Stimulated activated naive CD8-positive, alpha-beta T cell treated with anti-CD3 and anti-CD28 coated beads, Interleukin-15, Interleukin-2, amounts not matched to agents 100 ng/mL and 50 ng/mL, for 24 hours (primary cell): ENCODE measurements at regions not wholly inside any gene's neighbourhood (a gene's known extent, or its start where the extent isn't known, plus 50 kb on each side); places are given as distances from the start of the nearest gene placed in this dataset.
"Not testable (repeated sequence)": the region's sequence is repeated elsewhere in the genome, so short reads cannot be mapped to it uniquely, and the experiment has no call there.

Source experiments
- H3K27ac Mint-ChIP-seq: one replicate; pipeline ENCODE4 v1.8.0; 2021; ENCODE audit warnings: mild to moderate bottlenecking, mixed read lengths
- H3K27me3 Mint-ChIP-seq: one replicate; pipeline ENCODE4 v1.8.0; 2021; ENCODE audit warnings: mixed read lengths
- H3K36me3 Mint-ChIP-seq: one replicate; pipeline ENCODE4 v1.8.0; 2021; ENCODE audit warnings: low read depth, mixed read lengths
- H3K4me1 Mint-ChIP-seq: one replicate; pipeline ENCODE4 v1.8.0; 2021; ENCODE audit warnings: low read depth, mixed read lengths
- H3K4me3 Mint-ChIP-seq: one replicate; pipeline ENCODE4 v1.8.0; 2021; ENCODE audit warnings: mild to moderate bottlenecking, mixed read lengths
- H3K9me3 Mint-ChIP-seq: one replicate; pipeline ENCODE4 v1.8.0; 2021; ENCODE audit warnings: mixed read lengths

DNA sequence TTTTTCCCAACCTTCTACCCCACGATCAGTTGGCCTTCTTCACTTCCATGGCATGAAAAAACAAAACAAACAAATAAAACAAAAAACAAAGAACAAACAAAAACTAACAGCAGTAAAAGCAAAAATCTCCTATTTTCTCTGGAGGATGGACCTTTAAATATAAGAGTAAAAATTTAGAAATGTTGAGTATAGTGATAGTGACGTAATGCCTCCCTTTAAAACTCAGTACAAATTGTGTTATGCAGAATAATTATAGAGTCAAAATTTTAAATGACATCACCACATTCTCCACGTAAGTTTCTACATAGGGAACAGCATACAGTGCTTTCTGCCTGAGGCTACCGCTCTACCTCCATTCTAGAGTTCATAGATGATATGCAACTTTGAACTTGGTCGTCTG lies 2156.4 kb downstream of the PCDH7 start:
- H3K4me1 Mint-ChIP-seq, result no peaks in the 10 kb centered on the region
- H3K36me3 Mint-ChIP-seq, result no peaks in the 10 kb centered on the region
- no peak overlapping the region for H3K4me3 Mint-ChIP-seq
- H3K9me3 Mint-ChIP-seq, result peaks cover 11% of the 10 kb centered on the region
- H3K27me3 Mint-ChIP-seq, result no peaks in the 10 kb centered on the region
- no peak overlapping the region for H3K27ac Mint-ChIP-seq

DNA sequence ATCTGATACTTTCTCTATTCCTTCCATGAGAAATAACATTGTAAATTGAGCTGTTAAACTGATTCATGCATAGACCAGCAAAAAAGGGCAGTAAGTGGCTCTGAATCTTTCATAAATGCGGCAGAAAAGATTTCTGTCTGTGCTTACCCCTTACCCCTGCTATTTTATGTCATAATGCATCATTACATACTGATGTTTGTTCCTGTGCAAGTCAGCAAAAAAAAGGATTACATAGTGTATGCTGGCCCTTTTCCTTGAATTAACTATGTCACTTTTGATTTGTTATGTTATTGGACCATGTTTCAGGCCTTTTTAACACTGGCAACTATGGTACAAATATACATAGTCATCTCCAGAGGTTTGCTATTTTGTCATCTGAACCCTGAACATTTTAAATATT lies 2159.7 kb downstream of the PCDH7 start:
- H3K9me3 Mint-ChIP-seq, result peaks cover 5% of the 10 kb centered on the region

DNA sequence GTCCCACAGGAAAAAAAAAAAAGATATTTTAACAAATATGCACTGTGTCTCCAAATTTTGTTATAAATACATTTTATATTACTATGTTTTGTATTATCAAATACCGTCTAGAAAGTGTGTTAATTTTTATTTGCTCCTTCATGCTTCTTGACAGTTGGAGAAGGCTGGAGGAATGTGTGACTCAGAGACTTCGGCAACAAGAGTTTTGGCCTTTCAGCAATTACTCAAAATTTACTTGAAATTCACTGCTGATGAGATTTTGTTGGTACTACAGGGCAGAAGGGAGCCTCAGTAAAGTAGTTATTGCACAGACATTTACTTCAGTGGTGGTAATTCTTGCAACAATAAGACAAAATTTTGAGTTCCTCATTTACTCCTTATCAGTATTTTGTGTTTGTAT lies 2164.0 kb downstream of the PCDH7 start:
- H3K27ac Mint-ChIP-seq, result no peak overlapping the region
- H3K36me3 Mint-ChIP-seq, result no peaks in the 10 kb centered on the region
- H3K4me3 Mint-ChIP-seq, result no peak overlapping the region
- H3K27me3 Mint-ChIP-seq, result no peaks in the 10 kb centered on the region
- H3K9me3 Mint-ChIP-seq, result no peaks in the 10 kb centered on the region
- H3K4me1 Mint-ChIP-seq, result no peaks in the 10 kb centered on the region

More for the DNA sequence above, 2159.7 kb downstream of the PCDH7 start:
- Mint-ChIP-seq H3K27me3 (no peaks in the 10 kb centered on the region), H3K36me3 (no peaks in the 10 kb centered on the region), H3K4me3 (no peak overlapping the region), H3K27ac (no peak overlapping the region), H3K4me1 (no peaks in the 10 kb centered on the region)

DNA sequence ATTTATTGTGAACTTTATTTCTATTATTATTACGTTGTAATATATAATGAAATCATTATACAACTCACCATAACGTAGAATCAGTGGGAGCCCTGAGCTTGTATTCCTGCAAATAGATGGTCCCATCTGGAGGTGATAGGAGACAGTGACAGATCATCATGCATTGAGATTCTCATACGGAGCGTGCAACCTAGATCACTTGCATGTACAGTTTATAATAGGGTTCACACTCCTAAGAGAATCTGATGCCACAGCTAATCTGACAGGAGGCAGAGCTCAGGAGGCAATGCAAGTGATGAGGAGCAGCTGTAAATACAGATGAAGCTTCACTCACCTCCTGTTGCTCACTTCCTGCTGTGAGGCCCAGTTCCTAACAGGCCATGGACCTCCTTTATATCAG lies 2170.2 kb downstream of the PCDH7 start:
- Mint-ChIP-seq H3K4me3 (no peak overlapping the region), H3K9me3 (peaks cover 2% of the 10 kb centered on the region), H3K27ac (no peak overlapping the region), H3K27me3 (no peaks in the 10 kb centered on the region), H3K4me1 (no peaks in the 10 kb centered on the region), H3K36me3 (no peaks in the 10 kb centered on the region)

DNA sequence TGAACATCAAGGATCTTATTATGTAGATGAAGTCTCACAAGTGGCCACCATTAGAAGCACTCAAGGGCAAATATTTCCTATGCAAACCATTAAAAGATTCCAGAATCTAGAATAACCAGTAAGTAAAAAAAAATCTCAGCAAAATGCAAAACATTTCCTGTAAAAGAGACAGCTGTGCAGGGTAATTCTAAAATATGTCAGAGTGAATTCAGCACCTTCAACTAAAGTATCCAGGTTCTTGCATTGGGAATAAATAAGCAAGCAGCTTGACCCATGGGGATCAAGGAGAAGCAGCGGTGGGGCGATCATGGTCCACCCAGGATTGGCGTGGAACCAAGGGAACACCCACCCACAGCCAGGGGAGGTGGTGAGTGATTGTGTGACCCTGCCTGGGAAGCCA lies 2188.9 kb downstream of the PCDH7 start:
- H3K4me1 Mint-ChIP-seq, result no peaks in the 10 kb centered on the region
- H3K27me3 Mint-ChIP-seq, result no peaks in the 10 kb centered on the region
- no peak overlapping the region for H3K27ac Mint-ChIP-seq
- no peak overlapping the region for H3K4me3 Mint-ChIP-seq
- H3K36me3 Mint-ChIP-seq, result no peaks in the 10 kb centered on the region
- peaks cover 21% of the 10 kb centered on the region for H3K9me3 Mint-ChIP-seq

DNA sequence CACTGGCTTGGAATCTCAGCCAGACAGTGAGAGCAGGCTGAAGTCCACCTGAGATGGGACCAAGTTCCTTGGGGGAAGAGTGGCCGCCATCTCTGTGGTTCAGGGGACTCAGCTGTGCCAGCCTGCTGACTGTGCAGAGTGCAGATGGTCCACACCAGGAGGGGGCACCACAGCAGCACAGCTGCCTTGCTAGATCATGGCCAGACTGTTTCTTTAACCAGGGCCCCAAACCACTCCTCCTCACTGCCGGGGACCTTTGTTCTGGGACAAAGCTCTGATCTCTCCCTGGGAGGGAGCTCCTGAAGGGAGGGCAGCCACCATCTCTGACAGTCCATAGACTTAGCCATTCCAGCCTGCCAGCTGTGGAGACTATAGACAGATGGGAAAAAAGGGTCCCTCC lies 2189.6 kb downstream of the PCDH7 start:
- no peak overlapping the region for H3K27ac Mint-ChIP-seq
- H3K36me3 Mint-ChIP-seq, result no peaks in the 10 kb centered on the region
- no peaks in the 10 kb centered on the region for H3K27me3 Mint-ChIP-seq
- no peaks in the 10 kb centered on the region for H3K4me1 Mint-ChIP-seq
- no peak overlapping the region for H3K4me3 Mint-ChIP-seq
- peaks cover 19% of the 10 kb centered on the region for H3K9me3 Mint-ChIP-seq

DNA sequence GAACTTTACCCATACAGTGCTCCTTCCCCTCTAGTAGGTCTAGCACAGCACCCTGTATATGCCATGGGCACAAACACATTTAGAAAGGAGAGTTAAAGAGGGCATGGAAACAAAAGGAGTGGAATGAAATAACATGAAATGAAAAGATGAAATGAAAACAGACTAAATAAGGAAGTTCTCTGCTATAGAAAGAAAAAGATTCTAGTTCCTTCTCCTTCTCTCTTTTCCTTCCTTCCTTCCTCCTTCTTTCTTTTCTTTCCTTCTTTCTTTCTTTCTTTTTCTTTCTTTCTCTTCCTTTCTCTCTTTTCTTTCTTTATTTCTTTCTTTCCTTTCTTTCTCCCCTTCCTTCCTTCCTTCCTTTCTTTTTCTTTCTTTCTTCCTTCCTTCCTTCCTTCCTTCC lies 2197.4 kb downstream of the PCDH7 start:
- no peak overlapping the region for H3K27ac Mint-ChIP-seq
- H3K4me1 Mint-ChIP-seq, result no peaks in the 10 kb centered on the region
- no peaks in the 10 kb centered on the region for H3K27me3 Mint-ChIP-seq
- H3K36me3 Mint-ChIP-seq, result no peaks in the 10 kb centered on the region
- H3K4me3 Mint-ChIP-seq, result no peak overlapping the region
- H3K9me3 Mint-ChIP-seq, result peaks cover 8% of the 10 kb centered on the region

DNA sequence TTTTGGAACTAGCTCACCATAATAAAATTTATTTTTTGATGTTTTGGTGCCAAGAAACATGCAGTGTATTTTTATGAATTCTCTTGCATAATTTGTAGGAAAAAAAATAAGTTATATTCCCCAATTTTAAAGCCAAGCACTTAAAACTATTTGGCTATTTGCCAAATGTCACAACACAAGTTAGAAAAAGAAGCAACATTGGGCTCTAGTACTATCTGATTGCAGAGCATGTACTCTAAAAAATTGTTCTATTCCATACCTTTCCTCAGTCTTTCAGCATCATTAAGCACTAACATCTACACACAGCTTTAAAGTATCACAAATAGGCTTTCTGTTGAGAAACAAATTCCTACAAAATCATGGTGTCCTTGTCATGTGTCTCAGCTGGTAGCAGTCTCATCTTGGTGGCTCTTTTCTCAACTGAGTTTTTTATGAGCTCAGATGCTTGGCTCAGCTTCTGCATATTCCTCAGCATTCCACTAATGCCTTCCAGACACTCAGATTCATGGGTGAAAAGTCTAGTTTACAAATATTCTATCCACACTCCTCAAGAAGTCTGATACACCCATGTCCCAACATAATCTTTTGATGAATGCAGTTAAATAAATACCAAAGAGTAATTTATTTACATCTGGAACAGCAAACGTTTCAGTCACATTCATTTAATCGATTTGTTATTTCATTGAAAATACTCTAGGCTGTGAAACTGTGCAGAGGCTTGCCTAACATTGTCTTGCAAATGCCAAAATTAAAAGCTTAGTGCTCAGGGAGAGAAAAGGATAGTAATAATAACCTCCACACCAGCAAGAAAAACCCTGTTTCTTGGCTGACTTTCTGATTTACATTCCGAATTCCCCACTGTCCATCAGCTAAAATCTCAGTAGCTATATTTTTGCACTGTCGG lies 2209.9 kb downstream of the PCDH7 start:
- Mint-ChIP-seq H3K27ac (no peak overlapping the region), H3K4me1 (no peaks in the 10 kb centered on the region), H3K27me3 (no peaks in the 10 kb centered on the region), H3K4me3 (no peak overlapping the region), H3K9me3 (peaks cover 7% of the 10 kb centered on the region), H3K36me3 (no peaks in the 10 kb centered on the region)

DNA sequence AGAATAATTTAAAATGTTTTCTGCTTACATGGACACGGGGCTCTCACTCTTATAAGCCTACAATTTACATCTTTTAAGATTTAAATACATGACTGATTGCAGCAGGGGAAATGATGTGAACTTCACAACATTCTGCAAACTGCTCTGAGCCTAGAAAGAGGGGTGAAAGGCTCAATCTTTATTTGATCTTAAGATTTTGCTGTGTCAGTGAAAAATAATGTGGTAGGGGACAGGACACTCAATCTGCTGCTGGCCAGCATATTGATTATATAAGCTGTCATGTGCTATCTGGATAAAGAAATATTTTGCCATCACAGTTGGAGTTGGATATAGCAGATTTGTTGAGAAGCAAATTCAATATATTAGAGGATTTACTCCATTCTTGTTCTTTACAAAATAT lies 2210.5 kb downstream of the PCDH7 start:
- peaks cover 10% of the 10 kb centered on the region for H3K9me3 Mint-ChIP-seq
- H3K36me3 Mint-ChIP-seq, result no peaks in the 10 kb centered on the region
- H3K27me3 Mint-ChIP-seq, result no peaks in the 10 kb centered on the region
- no peaks in the 10 kb centered on the region for H3K4me1 Mint-ChIP-seq
- no peak overlapping the region for H3K27ac Mint-ChIP-seq
- H3K4me3 Mint-ChIP-seq, result no peak overlapping the region

DNA sequence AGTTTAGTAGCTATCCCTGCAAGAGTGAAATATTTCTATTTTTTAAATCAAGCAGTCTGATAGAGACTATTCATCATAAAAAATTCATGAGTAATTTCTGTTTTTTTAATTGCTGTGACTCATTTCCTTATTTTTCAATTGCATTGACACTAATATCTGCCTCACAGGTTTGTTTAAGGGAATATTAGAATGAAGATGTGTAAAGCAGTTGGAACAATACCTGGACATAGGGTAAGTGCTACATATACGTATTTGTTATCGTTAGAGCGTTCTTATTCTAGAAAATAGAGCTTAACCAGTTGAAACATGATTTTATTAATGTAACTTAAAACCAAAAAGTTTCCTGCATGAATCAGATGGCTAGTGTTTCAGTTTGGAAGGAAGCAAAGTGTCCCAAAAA lies 2211.3 kb downstream of the PCDH7 start:
- H3K4me1 Mint-ChIP-seq, result no peaks in the 10 kb centered on the region
- H3K36me3 Mint-ChIP-seq, result no peaks in the 10 kb centered on the region
- peaks cover 10% of the 10 kb centered on the region for H3K9me3 Mint-ChIP-seq
- no peak overlapping the region for H3K4me3 Mint-ChIP-seq
- H3K27ac Mint-ChIP-seq, result no peak overlapping the region
- no peaks in the 10 kb centered on the region for H3K27me3 Mint-ChIP-seq

DNA sequence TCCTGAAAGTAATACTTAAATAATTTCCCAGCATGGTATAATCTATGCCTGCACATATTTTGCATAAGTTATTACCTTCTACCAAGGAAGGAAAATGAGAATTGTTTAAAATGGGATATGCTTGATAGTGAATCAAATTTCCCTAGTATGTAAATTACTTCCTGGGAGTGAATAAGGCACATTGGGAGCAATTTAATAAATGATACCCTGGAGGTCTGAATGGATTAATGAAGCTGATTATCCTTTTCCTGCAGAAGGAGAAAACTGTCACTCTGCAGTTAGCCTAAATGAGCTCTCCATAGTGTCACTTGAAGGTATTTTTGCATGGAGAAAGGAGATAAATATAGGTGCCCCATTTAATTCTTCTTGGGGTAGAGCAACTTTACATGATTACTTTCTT lies 2212.0 kb downstream of the PCDH7 start:
- no peaks in the 10 kb centered on the region for H3K36me3 Mint-ChIP-seq
- no peak overlapping the region for H3K4me3 Mint-ChIP-seq
- H3K4me1 Mint-ChIP-seq, result no peaks in the 10 kb centered on the region
- no peak overlapping the region for H3K27ac Mint-ChIP-seq
- H3K9me3 Mint-ChIP-seq, result peaks cover 10% of the 10 kb centered on the region
- H3K27me3 Mint-ChIP-seq, result no peaks in the 10 kb centered on the region

DNA sequence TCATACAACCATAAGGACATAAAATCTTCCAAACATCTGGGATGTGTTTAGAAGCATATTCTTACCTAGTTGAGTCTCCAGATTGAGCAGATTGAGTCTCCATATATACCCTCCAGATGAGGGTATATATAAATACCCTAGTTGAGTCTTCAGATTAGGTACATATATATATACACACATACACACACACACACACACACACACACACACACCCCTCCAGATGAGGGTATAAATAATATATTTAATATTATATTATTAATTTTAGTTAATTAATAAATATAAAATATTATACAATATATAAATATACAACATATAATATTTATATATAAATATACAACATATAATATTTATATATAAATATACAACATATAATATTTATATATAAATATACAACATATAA lies 2219.1 kb downstream of the PCDH7 start:
- H3K4me1 Mint-ChIP-seq, result not testable (repeated sequence)

DNA sequence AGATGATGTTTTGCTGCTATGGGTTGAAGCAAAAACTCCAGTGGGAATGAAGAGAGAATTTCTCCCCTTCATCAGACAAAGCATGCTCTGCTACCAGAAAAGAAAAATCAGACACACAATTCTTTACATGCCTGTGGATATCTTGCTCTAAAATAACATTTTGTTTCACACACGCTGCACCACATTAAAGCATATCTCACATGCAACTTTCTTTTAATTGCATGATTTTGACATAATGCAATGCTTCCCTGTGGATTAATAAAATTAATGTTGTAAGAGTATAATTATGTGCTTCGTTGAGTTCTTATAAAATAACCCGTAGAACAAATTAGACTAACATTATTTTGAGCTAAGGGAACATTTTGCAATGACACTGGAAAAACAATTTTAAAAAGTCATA lies 2230.7 kb downstream of the PCDH7 start:
- Mint-ChIP-seq H3K4me1 (no peaks in the 10 kb centered on the region), H3K27ac (no peak overlapping the region), H3K9me3 (peaks cover 28% of the 10 kb centered on the region)

More for the DNA sequence above, 2219.1 kb downstream of the PCDH7 start:
- H3K4me3 Mint-ChIP-seq, H3K36me3 Mint-ChIP-seq, H3K27ac Mint-ChIP-seq, H3K27me3 Mint-ChIP-seq: not testable (repeated sequence)
- peaks cover 26% of the 10 kb centered on the region for H3K9me3 Mint-ChIP-seq

DNA sequence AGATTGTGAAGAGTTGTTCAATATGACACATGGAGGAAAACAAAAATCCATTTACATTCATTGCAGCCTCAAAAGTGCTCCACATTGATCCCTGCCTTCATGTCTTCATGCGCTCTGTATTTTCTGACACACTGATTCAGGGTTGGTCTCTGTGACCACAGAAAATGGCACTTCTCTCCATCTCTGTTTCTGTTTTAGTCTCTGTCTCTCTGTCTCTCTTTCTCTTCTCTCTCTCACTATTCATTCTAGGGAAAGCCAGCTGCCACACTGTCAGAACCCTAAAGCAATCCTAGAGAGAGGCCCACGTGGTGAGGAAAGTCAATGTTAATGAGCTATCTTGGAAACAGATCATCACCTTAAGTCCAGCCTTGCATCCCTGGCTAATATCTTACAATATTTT lies 2238.4 kb downstream of the PCDH7 start:
- Mint-ChIP-seq H3K4me3 (no peak overlapping the region), H3K36me3 (no peaks in the 10 kb centered on the region), H3K27me3 (no peaks in the 10 kb centered on the region), H3K9me3 (peaks cover 13% of the 10 kb centered on the region), H3K4me1 (no peaks in the 10 kb centered on the region), H3K27ac (no peak overlapping the region)

More for the DNA sequence above, 2230.7 kb downstream of the PCDH7 start:
- H3K4me3 Mint-ChIP-seq, result no peak overlapping the region
- H3K27me3 Mint-ChIP-seq, result no peaks in the 10 kb centered on the region
- H3K36me3 Mint-ChIP-seq, result no peaks in the 10 kb centered on the region

DNA sequence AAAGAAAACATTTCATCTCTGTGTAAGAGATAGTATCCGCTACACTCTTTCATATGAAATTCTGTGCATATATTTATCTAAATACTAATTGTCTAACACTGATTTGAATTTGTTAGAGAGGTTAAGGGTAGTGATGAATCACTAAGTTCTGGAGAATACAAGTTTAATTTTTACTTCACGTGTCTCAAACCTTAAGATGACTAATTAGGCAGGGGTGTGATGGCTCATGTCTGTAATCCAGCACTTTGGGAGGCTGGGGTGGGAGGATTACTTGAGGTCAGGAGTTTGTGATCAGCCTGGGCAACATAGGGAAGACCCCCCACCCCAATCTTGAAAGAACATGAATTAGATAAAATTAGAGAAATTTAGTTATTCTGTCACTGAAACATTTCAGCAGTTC lies 2241.9 kb downstream of the PCDH7 start:
- Mint-ChIP-seq H3K4me1 (no peaks in the 10 kb centered on the region), H3K4me3 (no peak overlapping the region), H3K36me3 (no peaks in the 10 kb centered on the region), H3K27ac (no peak overlapping the region), H3K9me3 (peaks cover 7% of the 10 kb centered on the region), H3K27me3 (no peaks in the 10 kb centered on the region)

DNA sequence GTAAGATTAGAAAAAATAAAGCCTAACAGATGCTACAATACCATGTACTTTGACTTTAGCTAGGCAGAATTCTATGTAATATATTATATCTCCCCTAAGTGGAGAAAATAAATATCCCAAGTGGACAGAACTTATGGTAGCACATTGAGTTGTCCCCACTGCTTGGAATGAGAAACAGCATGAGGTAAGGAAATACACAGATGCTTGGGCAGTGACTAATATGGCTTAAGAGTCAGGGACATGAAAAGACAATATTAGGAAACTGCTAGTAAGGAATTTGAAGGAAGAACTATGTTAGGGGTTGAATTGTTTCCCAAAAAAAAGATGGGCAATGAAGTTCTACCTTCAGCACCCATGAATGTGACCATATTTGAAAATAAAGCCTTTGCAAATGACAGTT lies 2265.1 kb downstream of the PCDH7 start:
- H3K9me3 Mint-ChIP-seq, result no peaks in the 10 kb centered on the region
- no peaks in the 10 kb centered on the region for H3K4me1 Mint-ChIP-seq
- no peaks in the 10 kb centered on the region for H3K36me3 Mint-ChIP-seq
- no peak overlapping the region for H3K27ac Mint-ChIP-seq
- H3K4me3 Mint-ChIP-seq, result no peak overlapping the region
- no peaks in the 10 kb centered on the region for H3K27me3 Mint-ChIP-seq
